HepG2 (cell line): ENCODE measurements at regions not wholly inside any gene's neighbourhood (a gene's known extent, or its start where the extent isn't known, plus 50 kb on each side); places are given as distances from the start of the nearest gene placed in this dataset.

Experiments
- ATAC-seq: fragments of 200-7000 bp; cut with Tn5 transposase; 3 replicates; pipeline ENCODE4 v1.9.1; 2020; ENCODE audit warnings: mild to moderate bottlenecking, moderate library complexity
- BruUV-seq: library from RNA; stranded (reverse); fragments of 400-500 nt; replicated peaks from 2 replicates; lab custom pipeline; 2021; lab: Mats Ljungman, UMichigan
- CTCF ChIA-PET: fragments of 300-600 bp; formaldehyde crosslinking; extraction: SDS; loops from one replicate; lab custom pipeline; 2021; ENCODE audit warnings: low total read pairs, inconsistent platforms, low intra/inter-chr PET ratio; lab: Yijun Ruan, JAX
- POLR2A ChIA-PET: fragments of 350-600 bp; sonication (Branson Sonifier 250); formaldehyde crosslinking; loops from one replicate; lab custom pipeline; 2020; ENCODE audit warnings: antibody characterized with exemption, inconsistent platforms; lab: Yijun Ruan, JAX
- DNase-seq: peaks from one replicate; pipeline ENCODE4 v3.0.0-alpha.2; 2015; ENCODE audit warnings: low spot score
- FAIRE-seq: peaks from 3 replicates; lab custom pipeline; 2011; peaks lifted over from hg19 to GRCh38; lab: Jason Lieb, UNC
- H2AFZ ChIP-seq: one replicate; pipeline ENCODE4 v1.6.1; 2011; ENCODE audit warnings: low read length, inconsistent platforms
- H3K27ac ChIP-seq: fragments of 300-600 bp; 3 replicates; pipeline ENCODE4 v1.8.0; 2011; ENCODE audit warnings: mixed run types, mild to moderate bottlenecking, mixed read lengths, low read length, inconsistent platforms; ENCODE audit not compliant: insufficient read depth; ENCODE audit errors: extremely low read length
- H3K27me3 ChIP-seq, 2 experiments: fragments of 200-600 bp in 1 of 2; 2 replicates in 1 of 2; 3 replicates in 1 of 2; pipeline versions ENCODE4 v1.6.0 to v1.8.0; 2011; ENCODE audit warnings: low read length in 2 of 2, mild to moderate bottlenecking in 2 of 2, moderate library complexity in 2 of 2, inconsistent platforms in 1 of 2; ENCODE audit not compliant: insufficient read depth in 2 of 2, control insufficient read depth in 1 of 2
- H3K36me3 ChIP-seq, 2 experiments: fragments of 200-600 bp in 1 of 2; replicated peaks in 1 of 2; 2 replicates in 1 of 2; 3 replicates in 1 of 2; pipeline versions ENCODE4 v1.5.1 to v1.8.0; 2011; ENCODE audit warnings: low read length in 2 of 2, inconsistent platforms in 1 of 2; ENCODE audit not compliant: insufficient read depth in 2 of 2, control insufficient read depth in 1 of 2
- H3K4me1 ChIP-seq: 2 replicates; pipeline ENCODE4 v1.5.1; 2012; ENCODE audit warnings: low read length, inconsistent platforms; ENCODE audit not compliant: insufficient read depth
- H3K4me2 ChIP-seq: 2 replicates; pipeline ENCODE4 v1.6.0; 2011; ENCODE audit warnings: low read depth, low read length, inconsistent platforms
- H3K4me3 ChIP-seq, 3 experiments: fragments of 200-600 bp in 1 of 3; sonication (generic), shearing (Covaris generic) in 1 of 3; replicated peaks in 1 of 3; 2 replicates each; pipeline ENCODE4 v1.5.1; 2011 to 2016; ENCODE audit warnings: low read length in 3 of 3, inconsistent platforms in 2 of 3, low read depth in 2 of 3, mild to moderate bottlenecking in 2 of 3, control low read depth in 1 of 3, mixed read lengths in 1 of 3; ENCODE audit not compliant: insufficient read depth in 1 of 3
- H3K79me2 ChIP-seq: one replicate; pipeline ENCODE4 v1.6.1; 2011; ENCODE audit warnings: low read length, inconsistent platforms; ENCODE audit not compliant: insufficient read depth
- H3K9ac ChIP-seq: 2 replicates; pipeline ENCODE4 v1.6.0; 2011; ENCODE audit warnings: mild to moderate bottlenecking, low read depth, low read length, inconsistent platforms; ENCODE audit not compliant: insufficient read depth
- H3K9me3 ChIP-seq: 2 replicates; pipeline ENCODE4 v1.5.1; 2012; ENCODE audit warnings: mild to moderate bottlenecking, low read length
- H4K20me1 ChIP-seq: 2 replicates; pipeline ENCODE4 v1.6.0; 2011; ENCODE audit warnings: inconsistent platforms, mild to moderate bottlenecking, low read length, moderate library complexity; ENCODE audit not compliant: insufficient read depth
- ATAD3A ChIP-seq: sonication (generic); formaldehyde crosslinking; IDR thresholded peaks from 2 replicates; pipeline ENCODE4 v1.4.0; 2020; ENCODE audit warnings: missing genetic modification reagents
- HNF4A ChIP-seq: sonication (generic); formaldehyde crosslinking; IDR thresholded peaks from 2 replicates; pipeline ENCODE4 v1.4.0; 2020; ENCODE audit warnings: missing genetic modification reagents
- MXD4 ChIP-seq: IDR thresholded peaks from 2 replicates; pipeline ENCODE4 v1.6.1; 2016; ENCODE audit warnings: mild to moderate bottlenecking, missing biosample characterization, missing genetic modification reagents
- SRSF1 ChIP-seq: fragments of 200-400 bp; formaldehyde crosslinking; optimal IDR thresholded peaks from 2 replicates; pipeline ENCODE3; 2017; ENCODE audit warnings: mild to moderate bottlenecking, low read depth, low read length, moderate library complexity
- ZNF160 ChIP-seq: sonication (generic); formaldehyde crosslinking; IDR thresholded peaks from 2 replicates; pipeline ENCODE4 v1.8.0; 2022; ENCODE audit warnings: mild to moderate bottlenecking, inconsistent platforms, missing genetic modification reagents
- ZNF230 ChIP-seq: sonication (generic); formaldehyde crosslinking; IDR thresholded peaks from 2 replicates; pipeline ENCODE4 v1.4.0; 2020; ENCODE audit warnings: mild to moderate bottlenecking, missing genetic modification reagents
- ZNF232 ChIP-seq: sonication (generic); formaldehyde crosslinking; IDR thresholded peaks from 2 replicates; pipeline ENCODE4 v1.4.0; 2020; ENCODE audit warnings: missing genetic modification reagents, borderline replicate concordance
- ZNF317 ChIP-seq: sonication (generic); formaldehyde crosslinking; IDR thresholded peaks from 2 replicates; pipeline ENCODE4 v1.5.0; 2020; ENCODE audit warnings: mild to moderate bottlenecking, missing genetic modification reagents
- ZNF326 ChIP-seq: sonication (generic); formaldehyde crosslinking; IDR thresholded peaks from 2 replicates; pipeline ENCODE4 v1.4.0; 2020; ENCODE audit warnings: missing genetic modification reagents, borderline replicate concordance
- ZNF33A ChIP-seq: sonication (generic); formaldehyde crosslinking; IDR thresholded peaks from 2 replicates; pipeline ENCODE4 v1.5.1; 2020; ENCODE audit warnings: missing genetic modification reagents, mild to moderate bottlenecking, moderate library complexity, borderline replicate concordance
- ZNF350 ChIP-seq: sonication (generic); formaldehyde crosslinking; IDR thresholded peaks from 2 replicates; pipeline ENCODE4 v1.4.0; 2020; ENCODE audit warnings: mild to moderate bottlenecking, low read depth, missing genetic modification reagents, borderline replicate concordance
- ZNF451 ChIP-seq: sonication (generic); formaldehyde crosslinking; IDR thresholded peaks from 2 replicates; pipeline ENCODE4 v1.5.0; 2020; ENCODE audit warnings: mild to moderate bottlenecking, missing genetic modification reagents
- ZNF891 ChIP-seq: sonication (generic); formaldehyde crosslinking; IDR thresholded peaks from 2 replicates; pipeline ENCODE4 v1.5.0; 2020; ENCODE audit warnings: mild to moderate bottlenecking, missing genetic modification reagents
- WGBS: methylation state at CpG from one replicate; pipeline ENCODE4 v1.1.6; 2017; ENCODE audit warnings: low lambda C conversion rate; 5-methylcytosine and 5-hydroxymethylcytosine counted together
- in situ Hi-C: cut with HindIII; loops from 2 replicates; pipeline ENCODE4 v1.10.0; 2017; ENCODE audit warnings: low pct_unique_long_range_greater_than_20kb; ENCODE audit not compliant: extremely low pct_ligation_motif_present
- intact Hi-C: fragments of 100-400 bp; cut with micrococcal nuclease; formaldehyde crosslinking; loops from one replicate; pipeline ENCODE4 v1.10.0; 2022; ENCODE audit not compliant: unreplicated experiment
- TF ChIP-seq, protein P1 (sequence below): sonication (generic); formaldehyde crosslinking; IDR thresholded peaks from 2 replicates; pipeline ENCODE4 v1.5.0; 2020; ENCODE audit warnings: mild to moderate bottlenecking, missing genetic modification reagents, borderline replicate concordance
- TF ChIP-seq, protein P2 (sequence below): sonication (generic); formaldehyde crosslinking; IDR thresholded peaks from 2 replicates; pipeline ENCODE4 v1.5.1; 2020; ENCODE audit warnings: missing genetic modification reagents, mild to moderate bottlenecking, borderline replicate concordance
- TF ChIP-seq, protein P3 (sequence below): sonication (generic); formaldehyde crosslinking; IDR thresholded peaks from 2 replicates; pipeline ENCODE4 v1.4.0; 2020; ENCODE audit warnings: missing genetic modification reagents, mild to moderate bottlenecking, borderline replicate concordance
- TF ChIP-seq, protein P4 (sequence below): sonication (generic); formaldehyde crosslinking; conservative IDR thresholded peaks from 2 replicates; pipeline ENCODE4 v1.4.0; 2020; ENCODE audit warnings: missing genetic modification reagents

DNA sequence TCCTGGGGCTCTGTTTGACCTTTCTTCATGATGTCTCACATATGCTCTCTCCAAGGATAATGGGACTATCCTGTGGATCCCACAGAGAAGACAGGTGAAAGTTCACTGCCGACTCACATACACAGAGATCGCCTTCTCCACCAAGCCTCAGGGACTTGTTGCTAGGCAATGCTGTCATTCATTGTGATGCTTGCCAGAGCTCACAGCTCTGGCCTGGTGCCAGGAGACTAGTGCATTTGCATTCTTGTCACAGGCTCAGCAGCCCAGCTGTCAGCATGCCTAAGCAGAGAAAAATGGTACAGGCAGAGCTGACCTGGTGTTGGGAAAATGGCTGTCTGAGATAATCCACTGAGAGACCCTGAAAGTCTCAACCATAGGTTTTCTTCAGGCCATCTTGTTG is 67.9 kb downstream of the RBMY1A1 start:
- CTCF ChIA-PET: no interaction called here
- TF ChIP-seq SRSF1 (no peak), ZNF317 (CRISPR knock-in tag) (no peak), ZNF891 (CRISPR knock-in tag) (no peak), ZNF33A (no peak), ZNF232 (CRISPR knock-in tag) (no peak), MXD4 (CRISPR knock-in tag) (no peak), HNF4A (no peak), ZNF451 (CRISPR knock-in tag) (no peak), ATAD3A (no peak), ZNF160 (CRISPR knock-in tag) (no peak), ZNF230 (no peak), ZNF326 (CRISPR knock-in tag) (no peak), ZNF350 (CRISPR knock-in tag) (no peak)
- TF ChIP-seq, protein P1, sequence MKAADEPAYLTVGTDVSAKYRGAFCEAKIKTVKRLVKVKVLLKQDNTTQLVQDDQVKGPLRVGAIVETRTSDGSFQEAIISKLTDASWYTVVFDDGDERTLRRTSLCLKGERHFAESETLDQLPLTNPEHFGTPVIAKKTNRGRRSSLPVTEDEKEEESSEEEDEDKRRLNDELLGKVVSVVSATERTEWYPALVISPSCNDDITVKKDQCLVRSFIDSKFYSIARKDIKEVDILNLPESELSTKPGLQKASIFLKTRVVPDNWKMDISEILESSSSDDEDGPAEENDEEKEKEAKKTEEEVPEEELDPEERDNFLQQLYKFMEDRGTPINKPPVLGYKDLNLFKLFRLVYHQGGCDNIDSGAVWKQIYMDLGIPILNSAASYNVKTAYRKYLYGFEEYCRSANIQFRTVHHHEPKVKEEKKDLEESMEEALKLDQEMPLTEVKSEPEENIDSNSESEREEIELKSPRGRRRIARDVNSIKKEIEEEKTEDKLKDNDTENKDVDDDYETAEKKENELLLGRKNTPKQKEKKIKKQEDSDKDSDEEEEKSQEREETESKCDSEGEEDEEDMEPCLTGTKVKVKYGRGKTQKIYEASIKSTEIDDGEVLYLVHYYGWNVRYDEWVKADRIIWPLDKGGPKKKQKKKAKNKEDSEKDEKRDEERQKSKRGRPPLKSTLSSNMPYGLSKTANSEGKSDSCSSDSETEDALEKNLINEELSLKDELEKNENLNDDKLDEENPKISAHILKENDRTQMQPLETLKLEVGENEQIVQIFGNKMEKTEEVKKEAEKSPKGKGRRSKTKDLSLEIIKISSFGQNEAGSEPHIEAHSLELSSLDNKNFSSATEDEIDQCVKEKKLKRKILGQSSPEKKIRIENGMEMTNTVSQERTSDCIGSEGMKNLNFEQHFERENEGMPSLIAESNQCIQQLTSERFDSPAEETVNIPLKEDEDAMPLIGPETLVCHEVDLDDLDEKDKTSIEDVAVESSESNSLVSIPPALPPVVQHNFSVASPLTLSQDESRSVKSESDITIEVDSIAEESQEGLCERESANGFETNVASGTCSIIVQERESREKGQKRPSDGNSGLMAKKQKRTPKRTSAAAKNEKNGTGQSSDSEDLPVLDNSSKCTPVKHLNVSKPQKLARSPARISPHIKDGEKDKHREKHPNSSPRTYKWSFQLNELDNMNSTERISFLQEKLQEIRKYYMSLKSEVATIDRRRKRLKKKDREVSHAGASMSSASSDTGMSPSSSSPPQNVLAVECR (CRISPR knock-in tag): no peak
- TF ChIP-seq, protein P2, sequence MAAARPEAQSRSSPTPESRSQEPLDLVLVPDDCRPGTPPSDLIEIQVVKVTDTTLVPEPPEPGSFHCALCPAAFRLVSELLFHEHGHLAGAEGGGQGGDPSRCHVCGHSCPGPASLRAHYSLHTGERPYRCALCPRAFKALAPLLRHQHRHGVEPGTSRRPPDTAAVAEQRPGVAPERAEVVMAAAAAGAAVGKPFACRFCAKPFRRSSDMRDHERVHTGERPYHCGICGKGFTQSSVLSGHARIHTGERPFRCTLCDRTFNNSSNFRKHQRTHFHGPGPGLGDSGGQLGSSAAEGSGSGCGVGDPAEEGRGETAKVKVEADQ (CRISPR knock-in tag): no peak
- TF ChIP-seq, protein P3, sequence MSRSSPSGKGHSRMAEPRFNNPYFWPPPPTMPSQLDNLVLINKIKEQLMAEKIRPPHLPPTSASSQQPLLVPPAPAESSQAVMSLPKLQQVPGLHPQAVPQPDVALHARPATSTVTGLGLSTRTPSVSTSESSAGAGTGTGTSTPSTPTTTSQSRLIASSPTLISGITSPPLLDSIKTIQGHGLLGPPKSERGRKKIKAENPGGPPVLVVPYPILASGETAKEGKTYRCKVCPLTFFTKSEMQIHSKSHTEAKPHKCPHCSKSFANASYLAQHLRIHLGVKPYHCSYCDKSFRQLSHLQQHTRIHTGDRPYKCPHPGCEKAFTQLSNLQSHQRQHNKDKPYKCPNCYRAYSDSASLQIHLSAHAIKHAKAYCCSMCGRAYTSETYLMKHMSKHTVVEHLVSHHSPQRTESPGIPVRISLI (CRISPR knock-in tag): no peak
- TF ChIP-seq, protein P4, sequence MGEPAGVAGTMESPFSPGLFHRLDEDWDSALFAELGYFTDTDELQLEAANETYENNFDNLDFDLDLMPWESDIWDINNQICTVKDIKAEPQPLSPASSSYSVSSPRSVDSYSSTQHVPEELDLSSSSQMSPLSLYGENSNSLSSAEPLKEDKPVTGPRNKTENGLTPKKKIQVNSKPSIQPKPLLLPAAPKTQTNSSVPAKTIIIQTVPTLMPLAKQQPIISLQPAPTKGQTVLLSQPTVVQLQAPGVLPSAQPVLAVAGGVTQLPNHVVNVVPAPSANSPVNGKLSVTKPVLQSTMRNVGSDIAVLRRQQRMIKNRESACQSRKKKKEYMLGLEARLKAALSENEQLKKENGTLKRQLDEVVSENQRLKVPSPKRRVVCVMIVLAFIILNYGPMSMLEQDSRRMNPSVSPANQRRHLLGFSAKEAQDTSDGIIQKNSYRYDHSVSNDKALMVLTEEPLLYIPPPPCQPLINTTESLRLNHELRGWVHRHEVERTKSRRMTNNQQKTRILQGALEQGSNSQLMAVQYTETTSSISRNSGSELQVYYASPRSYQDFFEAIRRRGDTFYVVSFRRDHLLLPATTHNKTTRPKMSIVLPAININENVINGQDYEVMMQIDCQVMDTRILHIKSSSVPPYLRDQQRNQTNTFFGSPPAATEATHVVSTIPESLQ: no peak
- TF ChIP-seq, all 625 proteins: peak for 0
- Histone ChIP-seq H3K4me2 (no peak overlapping the region), H2AFZ (no peak overlapping the region), H3K9me3 (peaks cover 5% of the 10 kb centered on the region), H4K20me1 (no peaks in the 10 kb centered on the region), H3K4me3 (no peak overlapping the region), H3K9ac (no peak overlapping the region), H3K27me3 (no peaks in the 10 kb centered on the region), H3K79me2 (no peaks in the 10 kb centered on the region), H3K27ac (no peak overlapping the region), H3K36me3 (no peaks in the 10 kb centered on the region), H3K4me1 (no peaks in the 10 kb centered on the region)
- BruUV-seq: no TSS peak
- no CpG with 5 or more reads among the region's 2 CpGs for WGBS
- intact Hi-C loops (no loop called here), in situ Hi-C loops (no loop called here)
- POLR2A ChIA-PET: no interaction called here
- FAIRE-seq: no peak
- DNase-seq: no peak
- no peak for ATAC-seq
